GM18858 (cell line): ENCODE measurements at regions not wholly inside any gene's neighbourhood (a gene's known extent, or its start where the extent isn't known, plus 50 kb on each side); places are given as distances from the start of the nearest gene placed in this dataset.
"Not testable (repeated sequence)": the region's sequence is repeated elsewhere in the genome, so short reads cannot be mapped to it uniquely, and the experiment has no call there.

Source experiments
- ATAC-seq: cut with Tn5 transposase; IDR thresholded peaks from one replicate; pipeline ENCODE4 v1.9.1; 2021; ENCODE audit not compliant: unreplicated experiment

DNA sequence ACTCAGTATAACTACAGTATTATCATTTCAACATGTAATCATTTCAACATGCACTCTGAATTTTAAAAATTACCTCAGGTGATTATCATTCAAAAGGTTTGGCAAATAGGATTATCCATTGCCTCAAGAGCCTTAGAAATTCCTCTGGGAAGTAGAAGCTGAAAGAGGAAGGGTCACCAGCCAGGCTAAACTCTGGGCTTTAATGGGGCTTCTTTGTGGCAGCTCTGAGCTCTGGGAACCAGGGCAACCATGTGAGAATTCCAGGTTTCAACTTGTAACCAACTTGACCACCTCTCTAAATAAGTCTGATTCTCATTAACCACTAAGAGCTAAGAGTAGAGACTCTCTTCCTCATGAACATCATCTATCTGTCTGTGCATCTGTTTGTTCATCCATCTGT is 117.2 kb upstream of the MED14 start:
- ATAC-seq: no peak

DNA sequence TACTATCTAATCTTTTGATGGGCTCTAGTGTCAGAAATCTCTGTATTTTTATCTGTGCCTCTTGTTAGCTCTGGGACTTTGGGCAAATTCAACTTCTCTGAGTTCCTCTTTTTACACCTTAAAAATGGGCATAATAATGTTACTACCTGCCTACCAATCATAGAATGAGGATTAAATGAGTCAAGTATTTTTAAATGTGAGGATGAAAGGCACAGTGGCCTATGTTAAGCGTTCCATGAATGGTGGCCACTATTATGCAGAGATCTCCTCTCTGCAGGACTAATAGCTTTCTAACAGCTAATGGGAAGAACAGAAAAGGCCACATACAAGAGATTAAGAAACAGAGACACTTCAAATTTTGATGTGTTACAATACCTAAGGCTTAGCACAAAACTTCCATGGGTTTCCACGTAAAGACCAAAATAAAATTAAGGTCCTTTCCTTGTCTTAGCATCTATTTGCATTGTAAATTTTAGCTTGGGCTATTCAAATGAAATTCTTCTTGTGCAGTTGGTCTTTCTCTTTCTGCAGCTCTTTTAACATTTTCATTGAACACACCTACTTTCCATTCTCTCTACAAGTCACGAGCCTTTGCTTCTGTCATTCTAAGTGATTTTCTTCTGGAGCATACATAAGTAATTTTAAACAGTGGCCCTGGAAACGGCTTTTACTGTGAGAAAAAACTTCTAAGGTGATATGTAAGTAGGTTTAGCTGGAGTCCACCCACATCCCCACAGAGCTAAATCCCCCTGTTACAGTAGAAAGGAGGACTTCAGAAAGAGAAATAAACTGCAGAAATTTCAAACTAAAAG is 117.9 kb upstream of the MED14 start:
- no peak for ATAC-seq

DNA sequence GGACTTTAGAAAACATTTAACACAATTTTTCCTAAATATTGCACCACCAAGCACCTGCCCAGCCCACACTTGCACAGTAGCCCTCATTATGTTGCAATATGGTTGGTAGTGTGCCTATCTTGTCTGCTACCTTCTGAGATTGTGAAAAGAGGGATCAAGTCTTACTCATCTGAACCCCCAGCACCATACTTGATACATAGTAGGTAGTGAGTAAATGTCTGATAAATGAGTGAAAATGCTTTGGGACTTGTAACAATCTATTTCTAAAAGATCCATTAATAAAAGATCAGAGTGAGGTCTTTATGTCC is 118.4 kb upstream of the MED14 start:
- ATAC-seq: no peak

DNA sequence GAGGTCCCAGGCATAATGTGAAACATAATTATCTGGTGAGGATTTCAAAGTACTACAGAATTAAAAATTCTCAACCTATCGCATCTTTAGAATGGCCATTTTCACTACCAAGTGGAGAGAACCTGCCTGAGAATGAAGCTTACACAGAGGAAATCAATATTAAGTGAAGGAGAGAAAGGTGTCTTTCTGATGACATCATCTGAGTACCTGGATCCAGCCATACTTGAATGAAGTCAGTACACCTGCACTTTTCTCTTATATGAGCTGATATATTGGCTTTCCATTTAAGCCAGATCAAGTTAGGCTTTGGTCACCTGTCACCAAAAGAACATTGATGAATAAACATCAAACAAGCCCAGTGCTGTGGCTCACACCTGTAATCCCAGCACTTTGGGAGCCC is 118.9 kb upstream of the MED14 start:
- ATAC-seq: no peak

DNA sequence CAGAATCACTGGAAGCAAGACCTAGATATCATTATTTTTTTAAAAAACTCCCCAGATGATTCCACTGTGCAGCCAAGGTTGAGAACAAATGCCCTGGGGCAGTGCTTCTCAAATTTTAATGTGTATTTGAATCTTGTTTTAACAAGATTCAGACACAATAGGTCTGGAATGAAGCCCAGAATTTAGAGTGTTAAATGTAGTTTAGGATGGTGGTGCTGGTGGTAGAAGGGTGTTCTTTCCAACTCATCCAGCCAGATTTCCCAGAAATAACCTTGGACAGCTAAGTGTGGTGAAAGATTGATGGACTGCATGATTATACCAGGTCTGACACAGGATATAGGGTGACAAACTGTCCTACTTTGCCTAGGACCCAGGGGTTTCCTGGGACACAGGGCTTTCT is 120.1 kb upstream of the MED14 start:
- ATAC-seq: no peak

DNA sequence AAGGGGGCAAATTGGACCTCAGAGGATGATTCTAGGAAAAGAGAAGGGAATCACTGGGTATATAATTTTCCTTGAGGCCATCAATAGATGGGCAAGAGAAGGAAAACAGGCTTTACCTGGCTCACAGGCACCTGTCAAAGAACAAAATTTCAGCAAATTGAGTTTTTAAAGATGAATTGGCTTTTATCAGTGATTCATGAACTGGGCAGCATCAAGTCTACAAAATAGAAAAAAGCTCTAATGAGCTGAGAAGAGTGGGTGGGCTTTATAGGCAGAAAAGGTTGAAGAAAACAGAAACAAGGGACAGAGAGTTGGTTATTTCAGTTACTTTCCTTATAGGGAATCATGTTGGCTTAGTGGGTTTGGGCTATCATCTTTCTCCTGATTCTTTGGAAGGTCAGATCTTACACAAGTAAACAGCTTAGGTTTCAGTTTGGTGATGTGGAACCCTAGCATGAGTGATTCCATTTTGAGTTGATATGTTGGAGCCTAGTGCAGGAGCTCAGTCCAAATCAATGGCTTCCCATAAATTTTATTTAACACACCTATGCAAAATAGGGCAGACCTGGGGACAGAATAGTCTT is 120.7 kb upstream of the MED14 start:
- ATAC-seq: no peak

DNA sequence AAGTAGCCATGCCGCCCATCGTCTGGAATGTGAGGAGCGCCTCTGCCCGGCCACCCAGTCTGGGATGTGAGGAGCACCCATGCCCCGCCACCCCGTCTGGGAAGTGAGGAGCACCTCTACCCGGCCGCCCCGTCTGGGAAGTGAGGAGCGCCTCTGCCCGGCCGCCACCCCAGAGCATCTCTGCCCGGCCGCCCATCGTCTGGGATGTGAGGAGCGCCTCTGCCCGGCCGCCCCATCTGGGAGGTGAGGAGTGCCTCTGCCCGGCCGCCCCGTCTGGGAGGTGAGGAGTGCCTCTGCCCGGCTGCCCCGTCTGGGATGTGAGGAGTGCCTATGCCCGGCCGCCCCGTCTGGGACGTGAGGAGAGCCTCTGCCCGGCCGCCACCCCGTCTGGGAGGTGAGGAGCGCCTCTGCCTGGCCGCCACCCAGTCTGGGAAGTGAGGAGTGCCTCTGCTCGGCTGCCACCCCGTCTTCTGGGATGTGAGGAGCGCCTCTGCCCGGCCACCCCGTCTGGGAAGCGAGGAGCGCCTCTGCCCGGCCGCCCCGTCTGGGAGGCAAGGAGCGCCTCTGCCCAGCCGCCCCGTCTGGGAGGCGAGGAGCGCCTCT is 126.7 kb upstream of the MED14 start:
- not testable (repeated sequence) for ATAC-seq

DNA sequence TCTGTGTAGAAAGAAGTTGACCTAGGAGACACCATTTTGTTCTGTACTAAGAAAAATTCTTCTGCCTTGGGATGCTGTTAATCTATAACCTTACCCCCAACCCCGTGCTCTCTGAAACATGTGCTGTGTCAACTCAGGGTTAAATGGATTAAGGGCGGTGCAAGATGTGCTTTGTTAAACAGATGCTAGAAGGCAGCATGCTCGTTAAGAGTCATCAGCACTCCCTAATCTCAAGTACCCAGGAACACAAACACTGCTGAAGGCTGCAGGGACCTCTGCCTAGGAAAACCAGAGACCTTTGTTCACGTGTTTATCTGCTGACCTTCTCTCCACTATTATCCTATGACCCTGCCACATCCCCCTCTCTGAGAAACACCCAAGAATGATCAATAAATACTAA is 127.9 kb upstream of the MED14 start:
- ATAC-seq: not testable (repeated sequence)

DNA sequence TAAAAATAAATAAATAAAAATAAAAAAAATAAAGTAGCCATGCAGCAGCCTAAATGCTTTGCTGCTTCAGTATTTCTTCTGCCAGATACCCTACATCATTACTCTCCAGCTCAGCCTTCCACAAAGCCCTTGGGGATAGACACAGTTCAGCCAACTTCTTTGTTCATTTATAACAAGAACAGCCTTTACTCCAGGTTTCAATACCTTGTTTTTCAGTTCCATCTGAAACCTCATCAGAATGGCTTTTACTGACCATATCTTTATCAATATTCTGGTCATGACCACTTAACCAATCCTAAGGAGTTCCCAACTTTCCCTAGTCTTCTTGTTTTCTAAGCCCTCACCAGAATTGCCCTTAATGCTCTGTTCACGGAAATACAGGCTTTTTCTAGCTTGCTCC is 128.3 kb upstream of the MED14 start:
- no peak for ATAC-seq

DNA sequence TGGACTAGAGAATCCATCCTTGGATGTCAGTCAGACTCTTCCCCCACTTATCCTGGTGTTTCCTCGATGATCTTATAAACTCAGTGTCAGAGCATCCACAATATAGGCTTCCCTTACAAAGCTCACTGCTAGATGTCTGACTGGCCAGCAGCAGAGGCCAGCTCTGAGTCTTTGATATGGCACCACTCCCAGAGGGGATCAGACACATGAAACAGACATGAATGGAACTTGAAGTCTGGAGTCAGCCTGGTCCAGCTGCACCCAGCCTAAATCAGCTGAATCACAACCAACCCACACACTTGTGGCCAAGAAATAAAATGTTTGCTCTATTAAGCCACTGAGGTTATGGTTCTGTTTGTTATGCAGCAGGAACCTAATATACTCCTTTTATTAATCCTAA is 129.6 kb upstream of the MED14 start:
- no peak for ATAC-seq

DNA sequence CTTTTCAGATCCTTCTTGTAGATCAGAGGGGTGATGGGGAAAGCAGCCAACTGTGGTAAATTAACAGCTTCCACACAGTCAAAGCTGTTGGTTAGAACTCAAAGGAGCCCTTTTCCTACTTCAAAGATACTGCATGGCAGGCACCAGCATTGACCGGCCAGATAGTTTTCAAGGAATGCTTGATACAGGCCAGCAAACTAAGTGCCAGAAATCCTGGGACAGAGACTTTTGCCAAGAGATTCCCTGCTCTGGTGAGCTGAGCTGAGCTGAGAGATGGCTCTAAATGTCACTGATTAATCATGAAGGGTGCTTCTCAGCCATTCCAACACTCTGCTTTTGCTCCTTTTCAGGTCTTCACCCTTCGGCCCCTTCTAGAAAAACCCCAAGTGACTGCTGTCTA is 131.6 kb upstream of the MED14 start:
- no peak for ATAC-seq

DNA sequence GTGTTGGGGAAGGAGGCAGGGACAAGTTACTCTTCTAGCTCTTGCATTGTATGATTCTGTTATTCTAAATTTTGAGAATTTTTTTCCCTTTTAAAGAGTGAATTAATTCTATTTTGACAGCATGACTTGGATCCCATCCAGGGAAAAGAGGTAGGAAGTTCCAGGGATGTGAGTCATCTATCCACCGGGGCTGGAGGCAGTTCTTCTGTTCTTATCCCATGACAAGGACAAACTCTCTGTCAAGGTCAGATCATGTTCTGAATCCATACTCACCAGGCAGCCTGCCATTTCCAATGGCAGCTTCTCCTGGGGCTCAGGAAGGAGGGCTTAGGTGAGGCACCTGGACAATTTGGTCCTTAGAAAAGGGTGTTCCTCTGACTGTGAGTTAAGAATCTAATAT is 132.0 kb upstream of the MED14 start:
- ATAC-seq: no peak

DNA sequence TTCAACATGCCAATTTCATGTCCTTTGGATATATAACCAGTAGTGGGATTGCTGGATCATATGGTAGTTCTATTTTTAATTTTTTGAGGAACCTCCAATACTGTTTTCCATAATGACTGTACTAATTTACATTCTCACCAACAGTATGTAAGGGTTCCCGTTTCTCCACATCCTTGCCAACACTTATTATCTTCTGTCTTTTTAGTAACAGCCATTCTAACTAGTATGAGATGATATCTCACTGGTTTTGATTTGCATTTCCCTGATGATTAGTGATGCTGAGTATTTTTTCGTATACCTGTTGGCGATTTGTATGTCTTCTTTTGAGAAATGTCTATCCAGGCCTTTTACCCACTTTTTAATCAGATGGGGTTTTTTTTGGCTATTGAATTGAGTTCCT is 133.5 kb upstream of the MED14 start:
- ATAC-seq: no peak

DNA sequence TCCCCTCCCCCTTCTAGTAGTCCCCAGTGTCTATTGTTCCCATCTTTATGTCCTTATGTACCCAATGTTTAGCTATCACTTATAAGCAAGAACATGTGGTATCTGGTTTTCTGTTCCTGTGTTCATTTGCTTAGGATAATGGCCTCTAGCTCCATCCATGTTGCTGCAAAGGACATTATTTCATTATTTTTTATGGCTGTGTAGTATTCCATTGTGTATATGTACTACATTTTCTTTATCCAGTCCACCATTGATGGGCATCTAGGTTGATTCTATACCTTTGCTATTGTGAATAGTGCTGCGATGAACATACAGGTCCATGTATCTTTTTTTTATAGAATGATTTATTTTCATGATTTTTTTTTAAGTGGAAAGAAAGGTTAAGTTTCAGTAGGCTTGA is 135.6 kb upstream of the MED14 start:
- not testable (repeated sequence) for ATAC-seq

DNA sequence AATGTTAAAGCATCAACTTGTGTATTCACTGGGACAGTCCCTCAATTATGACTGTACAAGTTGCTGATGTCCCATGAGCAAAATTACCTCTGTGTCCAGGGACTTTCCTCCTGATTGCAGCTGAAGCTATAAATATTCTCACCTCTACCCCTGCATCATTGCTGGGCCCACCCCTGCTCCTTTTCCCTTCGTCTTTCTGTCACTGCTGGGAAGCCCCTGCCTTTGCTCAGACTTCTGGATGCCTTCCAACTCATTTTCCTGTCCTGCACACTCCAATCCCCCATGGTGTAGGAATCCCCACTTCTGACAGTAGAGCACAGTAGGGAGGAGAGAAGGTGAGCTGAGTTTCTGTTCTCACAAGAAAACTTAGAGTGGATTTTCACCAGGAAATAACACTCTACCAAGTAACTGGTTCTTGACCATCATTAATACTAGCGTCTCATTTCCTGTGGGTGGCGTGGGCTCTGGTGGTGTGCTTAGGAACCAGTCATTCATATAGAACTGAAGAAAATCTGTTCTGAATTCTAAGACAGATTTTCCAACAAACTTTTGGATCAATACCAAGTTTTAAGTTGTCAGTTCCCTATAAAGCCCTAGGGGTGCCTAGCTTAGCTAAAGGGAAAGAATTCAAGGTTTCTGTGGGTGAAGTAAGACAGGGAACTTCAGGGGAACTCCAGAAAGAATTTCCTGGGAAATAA is 136.2 kb upstream of the MED14 start:
- peak; percentile 47 for ATAC-seq

DNA sequence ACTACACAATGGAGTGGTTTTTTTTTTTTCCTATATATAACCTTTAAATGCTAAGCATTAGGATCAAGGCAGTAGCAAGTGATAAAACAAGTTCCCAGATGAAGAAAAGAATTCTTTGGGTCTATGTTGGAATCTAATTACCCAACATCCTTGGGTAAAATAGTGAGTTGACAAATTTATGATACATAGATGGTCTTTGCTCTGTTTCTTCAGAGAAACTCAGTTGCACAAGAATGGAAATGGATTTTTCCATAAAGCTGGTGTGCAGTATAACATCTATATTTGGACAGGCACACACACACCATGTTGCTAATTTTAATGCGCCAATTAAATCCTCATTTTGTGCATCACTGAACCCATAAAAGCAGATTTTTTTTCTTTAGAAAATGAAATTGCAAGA is 137.0 kb upstream of the MED14 start:
- no peak for ATAC-seq

DNA sequence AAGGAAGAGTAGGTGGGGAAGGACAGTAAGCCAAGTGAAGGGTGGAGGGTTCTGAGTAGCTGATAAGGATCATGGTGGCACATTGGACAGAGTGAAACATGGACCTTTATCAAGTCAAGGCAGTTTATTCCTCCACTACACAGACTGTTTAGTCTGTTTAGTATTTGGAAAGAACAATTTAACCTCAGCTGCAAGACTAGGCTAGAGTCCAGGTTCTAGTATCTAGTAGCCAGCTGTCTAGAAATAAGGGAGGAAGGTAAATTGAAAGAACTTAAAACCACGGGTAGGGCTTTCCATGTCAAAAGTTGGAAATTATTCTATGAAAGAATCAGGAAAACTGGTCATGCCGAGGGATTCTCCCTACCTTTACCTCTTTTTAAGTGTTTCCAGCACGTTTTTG is 140.1 kb upstream of the MED14 start:
- ATAC-seq: no peak

DNA sequence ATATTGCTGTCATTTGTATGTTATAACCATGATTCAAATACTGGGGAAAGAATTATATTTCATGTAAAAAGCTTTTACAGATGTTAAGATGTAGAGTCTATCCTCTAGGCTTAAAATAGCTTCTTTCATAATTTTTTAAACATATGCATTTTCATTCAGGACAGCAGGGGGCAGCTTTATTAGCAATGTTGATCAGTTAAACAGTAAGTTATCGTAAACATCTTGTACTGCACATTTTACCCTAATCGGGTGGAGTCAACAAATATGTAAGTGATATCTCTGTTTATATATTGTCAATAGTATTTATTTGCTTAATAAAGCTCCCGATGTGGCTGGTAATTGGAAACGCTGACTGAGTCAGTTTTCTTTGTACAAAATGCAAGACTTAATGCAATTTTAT is 142.5 kb upstream of the MED14 start:
- no peak for ATAC-seq

DNA sequence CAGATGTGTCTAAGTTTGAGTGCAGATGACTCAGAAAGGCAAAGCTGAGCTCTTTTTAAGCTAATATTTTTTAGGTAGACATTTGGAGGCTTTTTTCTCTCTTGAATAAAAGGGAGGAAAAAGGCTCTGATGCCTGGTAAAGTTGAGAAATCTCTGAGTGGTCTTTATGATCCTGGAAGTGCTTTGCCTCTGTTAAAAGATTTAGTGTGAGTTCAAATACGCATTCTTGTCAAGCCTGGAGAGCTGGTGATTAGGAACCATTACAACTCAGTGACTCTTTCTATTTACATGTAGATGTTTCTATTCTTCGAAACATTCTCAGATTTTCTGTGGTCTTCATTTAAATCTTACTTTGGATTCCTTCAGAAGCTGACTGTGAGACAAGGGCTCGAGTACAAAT is 143.4 kb upstream of the MED14 start:
- ATAC-seq: no peak

DNA sequence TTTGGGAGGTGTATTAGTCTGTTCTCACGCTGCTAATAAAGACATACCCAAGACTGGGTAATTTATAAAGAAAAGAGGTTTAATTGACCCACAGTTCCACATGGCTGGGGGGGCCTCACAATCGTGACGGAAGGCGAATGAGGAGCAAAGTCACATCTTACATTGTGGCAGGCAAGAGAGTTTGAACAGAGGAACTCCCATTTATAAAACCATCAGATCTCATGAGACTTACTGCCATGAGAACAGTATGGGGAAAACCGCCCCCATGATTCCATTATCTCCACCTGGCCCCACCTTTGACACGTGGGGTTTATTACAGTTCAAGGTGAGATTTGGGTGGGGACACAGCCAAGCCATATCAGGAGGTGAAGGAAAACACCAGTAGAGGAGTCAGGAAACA is 143.8 kb upstream of the MED14 start:
- not testable (repeated sequence) for ATAC-seq

DNA sequence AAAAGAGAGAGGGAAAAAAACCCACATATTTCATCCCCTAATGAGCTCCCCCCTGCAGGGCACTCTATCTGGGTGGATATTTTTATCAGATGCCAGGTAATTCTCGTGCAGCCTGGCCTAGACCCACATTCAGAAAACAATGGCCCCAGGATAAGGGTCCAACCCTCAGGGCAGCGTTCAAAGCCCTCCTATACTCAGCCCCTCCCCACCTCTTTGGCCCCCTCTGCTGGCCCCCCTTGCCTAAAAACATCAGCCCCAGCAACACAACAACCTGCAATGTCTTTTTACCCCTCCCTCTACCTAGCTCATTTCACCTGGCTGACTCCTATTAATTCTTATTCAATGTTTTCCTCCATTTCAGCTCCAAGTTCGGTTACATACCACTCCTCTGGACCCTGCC is 145.4 kb upstream of the MED14 start:
- ATAC-seq: no peak

DNA sequence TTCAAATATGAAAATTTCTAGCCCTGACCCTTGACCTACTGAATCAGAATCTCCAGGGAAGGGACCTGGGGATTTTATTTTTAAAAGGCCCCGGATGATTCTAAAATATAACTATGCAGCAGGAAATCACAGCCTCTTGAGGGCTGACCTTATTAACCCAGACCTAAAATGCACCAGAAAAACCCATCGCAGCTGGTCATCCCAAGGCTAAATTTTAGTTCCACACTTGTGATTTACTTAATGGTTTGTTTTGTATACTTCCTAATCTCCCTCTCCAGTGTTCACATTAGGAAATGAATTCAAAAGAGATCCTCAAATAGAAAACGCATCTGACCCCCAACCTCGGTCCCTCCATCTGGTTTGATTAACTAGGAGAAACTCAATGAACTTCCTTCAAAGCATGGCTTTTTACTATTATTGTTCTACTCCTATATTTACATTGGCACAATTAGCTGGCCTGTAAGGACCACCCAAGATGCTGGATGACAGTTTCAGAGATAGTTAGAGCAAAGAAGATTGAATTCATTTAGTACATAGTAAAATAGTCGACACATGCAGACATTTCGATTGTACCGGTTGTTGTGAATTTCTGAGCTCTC is 147.8 kb upstream of the MED14 start:
- no peak for ATAC-seq
